GM12865 (cell line): ENCODE measurements at regions not wholly inside any gene's neighbourhood (a gene's known extent, or its start where the extent isn't known, plus 50 kb on each side); places are given as distances from the start of the nearest gene placed in this dataset.

Experiments
- DNase-seq: peaks from one replicate; pipeline ENCODE4 v3.0.0; 2010; ENCODE audit warnings: low read depth
- H3K4me3 ChIP-seq: 2 replicates; pipeline ENCODE4 v1.5.1; 2011; ENCODE audit warnings: mild to moderate bottlenecking, low read depth, low read length, control low read depth
- CTCF ChIP-seq: IDR thresholded peaks from 2 replicates; pipeline ENCODE4 v1.5.1; 2011; ENCODE audit warnings: low read length, control low read depth, low read depth, inconsistent platforms; ENCODE audit not compliant: insufficient read depth; ENCODE audit errors: missing control alignments

DNA sequence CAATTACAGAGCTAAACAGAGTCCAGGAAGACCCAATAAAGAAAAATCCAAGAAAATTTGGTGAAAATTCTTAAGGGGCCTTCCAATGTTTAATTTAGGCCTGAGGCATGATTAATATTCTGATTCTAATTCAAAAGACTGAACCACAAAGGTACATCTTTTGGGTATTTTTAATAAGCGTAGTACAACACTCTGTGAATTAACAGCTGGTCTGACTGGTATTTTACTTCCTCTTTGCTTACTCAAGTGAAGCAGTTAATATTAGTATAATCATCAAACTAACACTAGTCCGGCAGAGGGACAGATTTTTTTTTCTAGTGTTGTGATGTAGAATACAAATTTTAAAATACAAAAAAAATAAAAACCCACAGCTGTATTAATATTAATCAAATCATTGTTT is 652.9 kb downstream of the NR4A2 start:
- H3K4me3 ChIP-seq: no peak overlapping the region
- no peak for DNase-seq
- TF ChIP-seq CTCF: no peak

GRCh38 chr2:155675920-155676319 is 656.6 kb downstream of the NR4A2 start:
- DNase-seq: no peak
- TF ChIP-seq CTCF: no peak
- H3K4me3 ChIP-seq: no peak overlapping the region

DNA sequence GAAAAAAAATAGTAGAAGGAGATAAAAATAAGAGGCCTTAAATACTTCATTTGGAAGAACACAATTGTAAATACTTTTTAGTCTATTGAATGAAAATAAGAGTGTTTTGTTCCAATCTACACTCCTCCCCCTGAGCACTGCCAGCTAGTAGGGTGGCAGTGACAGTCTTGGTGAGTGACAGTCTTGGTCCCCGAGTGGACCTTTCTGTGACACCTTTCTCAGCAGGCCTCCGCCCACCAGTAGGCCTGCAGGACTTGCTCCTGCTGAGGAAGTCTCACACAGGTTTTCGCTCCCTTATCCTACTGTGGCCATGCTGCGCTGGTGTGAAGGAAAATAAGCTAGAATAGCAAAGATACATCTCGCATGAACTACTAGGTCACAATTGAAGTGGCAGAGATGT is 666.8 kb downstream of the NR4A2 start:
- TF ChIP-seq CTCF: no peak
- DNase-seq: no peak
- no peak overlapping the region for H3K4me3 ChIP-seq

GRCh38 chr2:155663265-155663664 is 669.3 kb downstream of the NR4A2 start:
- no peak for DNase-seq
- no peak for TF ChIP-seq CTCF
- no peak overlapping the region for H3K4me3 ChIP-seq

GRCh38 chr2:155662224-155662623 is 670.3 kb downstream of the NR4A2 start:
- DNase-seq: no peak
- TF ChIP-seq CTCF: no peak
- no peak overlapping the region for H3K4me3 ChIP-seq

GRCh38 chr2:155653176-155653575 is 679.3 kb downstream of the NR4A2 start:
- TF ChIP-seq CTCF: no peak
- DNase-seq: no peak
- H3K4me3 ChIP-seq: no peak overlapping the region

- no peak for DNase-seq
- H3K4me3 ChIP-seq: no peak overlapping the region
- TF ChIP-seq CTCF: no peak
Measured at GRCh38 chr2:155651851-155652250, 680.7 kb downstream of the NR4A2 start.
